ENCODE measurements at regions not wholly inside any gene's neighbourhood (a gene's known extent, or its start where the extent isn't known, plus 50 kb on each side); places are given as distances from the start of the nearest gene placed in this dataset.

DNA sequence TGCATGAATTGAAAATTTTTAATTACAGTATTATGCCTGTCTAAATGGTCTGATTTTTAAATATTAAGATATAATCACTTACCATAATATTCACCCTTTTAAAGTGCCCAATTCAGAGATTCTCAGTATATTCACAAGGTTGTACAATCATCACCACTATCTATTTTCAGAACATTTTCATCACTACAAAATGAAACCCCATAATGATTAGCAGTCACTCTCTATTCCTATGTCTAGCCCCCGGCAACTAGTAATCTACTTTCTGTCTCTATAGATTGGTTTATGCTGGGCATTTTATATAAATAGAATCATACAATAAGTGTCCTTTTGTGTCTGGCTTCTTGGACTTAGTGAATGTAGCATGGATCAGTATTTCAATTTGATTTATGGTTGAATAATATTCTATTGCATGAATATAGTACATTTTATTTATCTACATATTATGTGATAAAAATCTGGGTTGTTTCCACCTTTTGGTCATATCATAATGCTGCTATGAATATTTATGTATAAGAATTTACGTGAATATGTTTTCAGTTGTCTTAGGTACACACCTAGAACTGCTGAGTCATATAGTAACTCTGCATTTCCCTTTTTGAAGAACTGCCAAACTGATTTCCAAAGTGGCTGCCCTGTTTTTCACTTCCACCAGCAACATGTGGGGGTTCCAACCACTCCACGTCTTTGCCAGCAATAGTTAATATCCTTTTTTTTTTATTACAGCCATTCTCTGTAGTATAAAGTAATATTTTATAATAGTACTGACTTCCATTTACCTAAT, 485.7 kb upstream of the ZNF385D start:
- no peak for DNase-seq

GRCh38 chr3:22239011-22239410, 488.0 kb upstream of the ZNF385D start:
- no peak for DNase-seq

- DNase-seq: no peak
Observed at GRCh38 chr3:22241110-22241509, 490.1 kb upstream of the ZNF385D start.

GRCh38 chr3:22244761-22245521, 493.9 kb upstream of the ZNF385D start:
- no peak for DNase-seq

- DNase-seq: no peak
Observed at GRCh38 chr3:22245811-22246583, 495.0 kb upstream of the ZNF385D start.

GRCh38 chr3:22249658-22250057, 498.6 kb upstream of the ZNF385D start:
- DNase-seq: no peak

DNA sequence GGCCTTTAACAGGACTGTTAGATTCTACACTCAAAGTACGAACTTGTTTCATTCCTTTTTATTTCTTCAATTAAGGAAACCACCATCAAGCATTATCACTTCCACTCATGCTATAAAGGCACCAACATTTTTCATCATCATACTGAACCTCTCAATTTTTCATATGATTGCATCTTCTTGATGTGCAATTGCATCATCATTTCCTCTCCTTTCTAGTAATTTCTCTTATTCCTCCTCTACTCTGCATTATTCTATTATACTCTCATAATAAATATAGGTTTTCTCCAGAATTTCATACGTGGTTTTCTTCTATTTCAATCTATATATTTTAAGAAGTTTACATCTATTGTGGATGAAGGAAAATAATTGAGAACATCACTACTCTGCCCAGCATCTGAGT, 506.2 kb upstream of the ZNF385D start:
- DNase-seq: no peak

- no peak for DNase-seq
Observed at GRCh38 chr3:22262386-22262785, 511.4 kb upstream of the ZNF385D start.

DNA sequence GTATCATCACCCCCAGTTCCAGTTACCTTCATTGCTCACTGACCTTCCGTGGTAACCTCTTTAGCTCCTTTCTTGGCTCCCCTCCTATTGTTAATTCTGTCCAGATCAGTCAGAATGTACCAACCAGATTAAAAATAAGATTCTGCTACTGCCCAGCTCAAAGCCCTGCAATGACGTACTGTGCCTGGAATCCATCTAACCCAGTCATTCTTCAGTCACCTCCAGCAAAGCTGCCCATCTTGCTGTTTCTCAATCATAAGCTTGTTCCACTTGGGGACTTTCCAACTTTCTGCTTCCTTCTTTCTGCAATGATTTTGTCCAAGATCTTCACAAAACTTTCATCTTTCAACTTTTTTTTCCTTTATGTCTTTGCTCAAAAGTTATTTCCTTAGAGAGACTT, 512.0 kb upstream of the ZNF385D start:
- DNase-seq: no peak

DNA sequence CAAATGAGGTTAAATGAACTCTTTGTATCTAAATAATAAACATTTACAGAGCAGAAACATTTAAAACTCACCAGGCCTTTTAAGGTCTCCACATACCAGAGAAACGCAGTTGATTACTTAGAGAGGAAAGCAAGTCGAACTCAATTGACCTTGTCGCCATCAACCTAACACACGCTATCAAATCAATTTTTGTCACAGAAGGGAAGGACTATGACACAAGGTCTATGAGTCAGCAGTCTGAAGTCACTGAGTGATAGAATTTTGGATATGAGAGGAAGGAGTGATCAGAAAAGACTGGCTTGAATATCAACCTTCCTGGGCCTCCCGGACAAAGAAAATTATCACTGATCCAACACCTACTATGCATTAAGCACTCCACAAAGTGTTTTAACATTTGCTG, 514.4 kb upstream of the ZNF385D start:
- no peak for DNase-seq

GRCh38 chr3:22269831-22270230, 518.8 kb upstream of the ZNF385D start:
- no peak for DNase-seq

- no peak for DNase-seq
Observed at GRCh38 chr3:22276351-22276750, 525.3 kb upstream of the ZNF385D start.

DNA sequence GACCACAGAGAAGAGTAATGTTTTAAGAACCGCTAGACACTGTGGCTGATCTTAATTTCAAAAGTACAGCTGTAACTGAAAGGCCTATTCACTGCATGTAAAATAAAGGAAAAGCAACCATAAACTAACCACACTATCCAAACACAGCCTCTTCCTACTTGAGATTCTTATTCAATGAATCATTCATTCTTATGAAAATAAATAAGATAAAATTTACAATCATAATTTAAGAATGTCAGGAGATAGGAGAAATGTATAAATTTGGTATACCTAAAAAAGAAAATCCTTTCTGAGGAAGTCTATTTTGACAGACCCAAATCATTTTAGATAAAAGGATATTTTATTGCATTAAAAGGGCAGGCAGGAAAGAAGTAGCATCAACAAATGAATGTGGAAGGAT, 533.5 kb upstream of the ZNF385D start:
- no peak for DNase-seq

DNA sequence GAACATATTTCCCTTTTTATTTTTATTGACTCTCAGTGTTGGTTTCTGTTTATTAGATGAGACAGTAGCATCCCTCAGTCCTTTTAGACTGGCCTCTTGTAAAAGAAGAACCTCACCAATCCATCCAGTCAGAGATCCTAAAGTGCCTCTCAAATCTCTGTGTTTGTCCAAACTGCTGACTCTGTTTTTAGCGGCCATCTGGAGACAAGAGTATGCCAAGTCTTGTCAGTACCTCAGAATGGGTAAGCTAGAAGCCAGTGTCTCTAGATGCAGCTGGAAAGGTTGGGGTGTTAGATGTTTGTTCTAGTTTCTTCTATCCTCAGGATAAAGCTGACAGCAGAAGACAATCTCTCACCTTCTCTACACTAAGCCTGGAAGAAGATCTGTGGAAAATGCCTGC, 537.7 kb upstream of the ZNF385D start:
- no peak for DNase-seq

GRCh38 chr3:22292681-22293080, 541.7 kb upstream of the ZNF385D start:
- no peak for DNase-seq

- DNase-seq: no peak
Observed at GRCh38 chr3:22296601-22297000, 545.6 kb upstream of the ZNF385D start.

- DNase-seq: no peak
Observed at GRCh38 chr3:22297436-22297835, 546.4 kb upstream of the ZNF385D start.

GRCh38 chr3:22306454-22306853, 555.4 kb upstream of the ZNF385D start:
- DNase-seq: no peak

GRCh38 chr3:22308871-22309270, 557.9 kb upstream of the ZNF385D start:
- no peak for DNase-seq

DNA sequence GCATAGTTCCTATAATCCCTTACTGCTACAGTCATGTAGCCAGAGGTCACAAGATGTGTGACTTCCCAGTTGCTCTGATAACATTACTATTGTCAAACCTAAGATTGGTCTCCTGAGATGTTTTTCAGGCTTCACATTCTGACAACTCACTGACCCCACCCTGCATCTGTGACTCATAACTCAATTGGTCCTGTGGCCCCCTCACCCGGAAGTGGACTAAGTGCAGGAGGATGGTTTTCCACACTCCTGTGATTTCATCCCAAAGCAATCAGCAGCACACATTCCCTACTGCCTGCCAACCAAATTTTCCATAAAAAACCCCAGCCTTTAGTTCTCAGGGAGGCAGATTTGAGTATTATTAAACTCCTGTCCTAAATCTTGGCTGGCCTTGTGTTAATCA, 564.9 kb upstream of the ZNF385D start:
- no peak for DNase-seq

GRCh38 chr3:22318325-22318724, 567.3 kb upstream of the ZNF385D start:
- DNase-seq: no peak

DNA sequence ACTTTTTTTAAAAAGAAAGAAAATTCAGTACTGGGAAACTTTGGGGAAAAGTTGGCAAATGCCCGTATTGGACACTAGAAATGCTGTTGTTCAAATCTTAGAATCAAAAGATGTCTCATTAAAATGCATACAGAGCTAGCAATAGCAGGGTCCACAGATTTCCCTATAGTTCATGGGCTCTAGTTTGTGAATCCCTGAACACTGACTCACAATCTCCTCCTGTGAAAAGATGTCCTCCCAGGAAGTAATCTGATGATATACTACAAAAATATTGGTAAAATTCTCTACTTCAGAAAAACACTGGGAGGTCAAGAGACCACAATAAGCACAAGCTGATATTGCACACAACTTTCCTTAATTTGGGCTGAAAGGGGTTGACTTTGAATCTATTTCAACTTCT, 568.4 kb upstream of the ZNF385D start:
- no peak for DNase-seq

DNA sequence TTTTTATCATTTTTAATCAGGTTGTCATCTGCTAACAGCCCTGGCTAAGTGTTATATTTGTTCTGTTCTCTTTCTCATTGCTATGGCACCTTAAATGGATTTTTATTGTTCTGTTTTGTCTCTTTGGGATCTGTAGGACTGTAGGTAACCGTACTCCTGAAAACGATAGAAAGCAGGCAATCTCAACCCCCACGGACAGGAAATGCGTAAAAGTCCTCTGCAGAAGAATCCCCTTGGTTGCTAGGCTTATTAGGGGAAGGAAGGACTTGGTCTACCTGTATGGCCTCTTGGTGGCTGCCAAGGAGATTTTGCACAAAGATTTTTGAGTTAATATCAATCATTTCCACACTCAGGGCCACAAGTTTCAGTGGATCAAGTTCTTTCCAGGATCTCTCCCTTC, 571.9 kb upstream of the ZNF385D start:
- DNase-seq: no peak

DNA sequence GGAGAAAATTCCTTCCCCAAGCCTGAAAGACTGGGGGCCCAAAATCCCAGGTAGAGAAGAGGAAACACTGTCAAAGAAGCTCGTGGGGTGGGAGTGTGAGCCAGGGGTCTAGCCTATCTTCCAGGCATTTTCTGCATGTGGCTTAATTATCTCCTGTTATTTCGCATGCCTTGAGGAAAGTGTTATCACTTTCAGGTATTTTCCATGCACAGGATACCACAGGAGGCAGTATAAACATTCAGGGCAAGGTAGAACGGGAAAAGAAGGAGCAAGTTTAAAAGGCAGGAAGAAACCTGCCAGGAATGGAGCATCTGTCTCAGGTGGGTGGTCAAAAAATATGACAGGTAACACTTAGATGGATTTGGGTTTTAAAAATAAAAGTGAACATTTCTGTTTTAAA, 575.3 kb upstream of the ZNF385D start:
- DNase-seq: no peak

All from NCI-H69 (cell line).